PFSK-1 (cell line): ENCODE measurements at regions not wholly inside any gene's neighbourhood (a gene's known extent, or its start where the extent isn't known, plus 50 kb on each side); places are given as distances from the start of the nearest gene placed in this dataset.

Experiments
- POLR2AphosphoS5 ChIP-seq: IDR thresholded peaks from 2 replicates; pipeline ENCODE4 v1.6.1; 2012; ENCODE audit warnings: low read depth, mild to moderate bottlenecking, control low read depth, low read length, moderate library complexity
- SIN3A ChIP-seq: IDR thresholded peaks from 2 replicates; pipeline ENCODE4 v1.6.1; 2012; ENCODE audit warnings: mild to moderate bottlenecking, low read length, moderate library complexity, borderline replicate concordance; ENCODE audit not compliant: insufficient read depth
- TAF1 ChIP-seq: IDR thresholded peaks from 2 replicates; pipeline ENCODE4 v1.6.1; 2012; ENCODE audit warnings: low read length, control low read depth, borderline replicate concordance; ENCODE audit not compliant: insufficient read depth
- TF ChIP-seq, protein P1 (sequence below), 2 experiments: IDR thresholded peaks; 2 replicates each; pipeline versions ENCODE4 v1.6.1 to v1.8.0; 2011 to 2012; ENCODE audit warnings: low read depth in 2 of 2, low read length in 2 of 2, control low read depth in 1 of 2, inconsistent platforms in 1 of 2, mild to moderate bottlenecking in 1 of 2, moderate library complexity in 1 of 2; ENCODE audit not compliant: insufficient read depth in 1 of 2

DNA sequence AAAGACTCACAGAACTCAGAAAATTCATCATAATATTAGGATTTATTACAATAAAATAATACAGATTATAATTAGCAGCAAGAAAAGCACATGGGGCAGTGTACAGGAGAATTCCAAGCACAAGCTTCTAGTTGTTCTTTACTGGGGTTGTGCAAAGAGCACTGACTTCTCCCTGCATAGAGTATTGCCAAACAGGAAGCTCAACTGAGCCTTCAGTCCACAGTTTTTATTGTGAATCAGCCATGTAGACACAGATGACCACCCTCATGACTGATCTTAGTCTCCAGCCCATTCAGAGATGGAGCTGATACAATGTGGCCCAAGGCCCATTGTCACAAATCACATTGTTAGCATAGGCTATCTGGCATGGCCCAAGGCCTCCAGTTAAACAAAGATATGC lies 798.9 kb downstream of the KCNA4 start:
- no peak for TF ChIP-seq SIN3A
- TF ChIP-seq TAF1 = no peak
- TF ChIP-seq POLR2AphosphoS5 = no peak
- TF ChIP-seq, protein P1, sequence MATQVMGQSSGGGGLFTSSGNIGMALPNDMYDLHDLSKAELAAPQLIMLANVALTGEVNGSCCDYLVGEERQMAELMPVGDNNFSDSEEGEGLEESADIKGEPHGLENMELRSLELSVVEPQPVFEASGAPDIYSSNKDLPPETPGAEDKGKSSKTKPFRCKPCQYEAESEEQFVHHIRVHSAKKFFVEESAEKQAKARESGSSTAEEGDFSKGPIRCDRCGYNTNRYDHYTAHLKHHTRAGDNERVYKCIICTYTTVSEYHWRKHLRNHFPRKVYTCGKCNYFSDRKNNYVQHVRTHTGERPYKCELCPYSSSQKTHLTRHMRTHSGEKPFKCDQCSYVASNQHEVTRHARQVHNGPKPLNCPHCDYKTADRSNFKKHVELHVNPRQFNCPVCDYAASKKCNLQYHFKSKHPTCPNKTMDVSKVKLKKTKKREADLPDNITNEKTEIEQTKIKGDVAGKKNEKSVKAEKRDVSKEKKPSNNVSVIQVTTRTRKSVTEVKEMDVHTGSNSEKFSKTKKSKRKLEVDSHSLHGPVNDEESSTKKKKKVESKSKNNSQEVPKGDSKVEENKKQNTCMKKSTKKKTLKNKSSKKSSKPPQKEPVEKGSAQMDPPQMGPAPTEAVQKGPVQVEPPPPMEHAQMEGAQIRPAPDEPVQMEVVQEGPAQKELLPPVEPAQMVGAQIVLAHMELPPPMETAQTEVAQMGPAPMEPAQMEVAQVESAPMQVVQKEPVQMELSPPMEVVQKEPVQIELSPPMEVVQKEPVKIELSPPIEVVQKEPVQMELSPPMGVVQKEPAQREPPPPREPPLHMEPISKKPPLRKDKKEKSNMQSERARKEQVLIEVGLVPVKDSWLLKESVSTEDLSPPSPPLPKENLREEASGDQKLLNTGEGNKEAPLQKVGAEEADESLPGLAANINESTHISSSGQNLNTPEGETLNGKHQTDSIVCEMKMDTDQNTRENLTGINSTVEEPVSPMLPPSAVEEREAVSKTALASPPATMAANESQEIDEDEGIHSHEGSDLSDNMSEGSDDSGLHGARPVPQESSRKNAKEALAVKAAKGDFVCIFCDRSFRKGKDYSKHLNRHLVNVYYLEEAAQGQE (IDR thresholded peaks at IDR 0.05; ENCODE audit: insufficient read depth in 1 of 2, low read depth in 2 of 2, low read length in 2 of 2) = no peak
